Heart right ventricle (tissue), 16 donors: ENCODE measurements at regions not wholly inside any gene's neighbourhood (a gene's known extent, or its start where the extent isn't known, plus 50 kb on each side); places are given as distances from the start of the nearest gene placed in this dataset.

Source experiments
- ATAC-seq, 8 donors: fragments of 200-7000 bp; cut with Tn5 transposase; one replicate each; pipeline ENCODE4 v1.9.1; 2020; ENCODE audit warnings: mild to moderate bottlenecking in 8 of 8, moderate library complexity in 8 of 8, moderate number of reproducible peaks in 1 of 8
- DNase-seq, 2 donors: peaks; one replicate each; pipeline ENCODE4 v3.0.0-alpha.2; 2020
- H3K27ac ChIP-seq, 10 donors: fragments of 200-600 bp; sonication (generic) in 2 of 10; one replicate each; pipeline versions ENCODE4 v1.5.0 to v1.8.0; 2020 to 2022; ENCODE audit warnings: mild to moderate bottlenecking in 3 of 10
- H3K27me3 ChIP-seq, 7 donors: fragments of 200-600 bp; one replicate each; pipeline ENCODE4 v1.8.0; 2021 to 2022; ENCODE audit warnings: mild to moderate bottlenecking in 2 of 7
- H3K36me3 ChIP-seq, 9 donors: fragments of 200-600 bp; sonication (generic) in 1 of 9; one replicate each; pipeline versions ENCODE4 v1.5.0 to v1.8.0; 2020 to 2022; ENCODE audit warnings: mild to moderate bottlenecking in 2 of 9
- H3K4me1 ChIP-seq, 9 donors: fragments of 200-600 bp; sonication (generic) in 1 of 9; one replicate each; pipeline versions ENCODE4 v1.5.0 to v1.8.0; 2020 to 2022; ENCODE audit warnings: mild to moderate bottlenecking in 4 of 9
- H3K4me3 ChIP-seq, 10 donors: fragments of 200-600 bp; sonication (generic) in 2 of 10; one replicate each; pipeline versions ENCODE4 v1.5.0 to v1.8.0; 2020 to 2022; ENCODE audit warnings: mild to moderate bottlenecking in 7 of 10, moderate library complexity in 2 of 10
- H3K9me3 ChIP-seq, 11 donors: fragments of 200-600 bp in 10 of 11; sonication (generic) in 2 of 11; one replicate each; pipeline versions ENCODE4 v1.5.0 to v1.8.0; 2013 to 2022; ENCODE audit warnings: mild to moderate bottlenecking in 2 of 11, control low read depth in 1 of 11, moderate library complexity in 1 of 11
- CTCF ChIP-seq, 9 donors: fragments of 200-600 bp; sonication (generic) in 2 of 9; IDR thresholded peaks; one replicate each; pipeline versions ENCODE4 v1.5.0 to v1.8.0; 2021 to 2022; ENCODE audit warnings: antibody characterized with exemption in 9 of 9, mild to moderate bottlenecking in 5 of 9, moderate library complexity in 1 of 9
- WGBS, 2 donors: extraction: QIAGEN DNeasy Blood & Tissue Kit; methylation state at CpG; one replicate each; pipeline ENCODE4 v1.1.7; 2013; ENCODE audit warnings: inconsistent platforms in 1 of 2; 5-methylcytosine and 5-hydroxymethylcytosine counted together
- intact Hi-C, 10 donors: fragments of 100-400 bp; cut with DNase I; formaldehyde crosslinking; loops; one replicate each; pipeline versions ENCODE4 v1.11.1 to v1.14.2; 2022
- donor health status: Arrhythmogenic right ventricular cardiomyopathy.
- donor health status: ischemic (EF 13 %, LVEDD 7.1; RV severe dilation, severe dysfunction).
- donor health status: healthy with polysubstance abuse.
- donor health status: DM: no; HTN: yes; CAD: no.
- donor health status: DM: no; HTN: no; CAD: no.
- donor health status: ischemic (EF 25% LVEDD 6.9; RV normal size, moderate dysfunction).
- donor health status: ischemic (EF 25% LVEDD 5.7; RV mildly dilated, moderate dysfunction).
- donor health status: healthy.
- donor health status: DM: yes; HTN: yes; CAD: no.
- donor health status: Ischemic cardiomyopathy.
- donor health status: ischemic (EF 35%, LVEDD 5.7; RV mildly dilated, moderate dysfunction).
- donor health status: nonischemic (EF 11% LVEDD 7.7; RV severe dilation, severe dysfunction).
- donor health status: DM: yes; HTN: yes; CAD: no.
- donor health status: PGD.
- donor health status: ischemic (EF 29% LVEDD 5.4; RV normal size, mild dysfunction).
- donor health status: nonischemic (EF 23%, LVEDD 6.1; RV moderate dilation, normal function).

GRCh38 chr1:217078078-217078690 lies 355.0 kb upstream of the ESRRG start:
- Histone ChIP-seq H3K4me3 (peak overlapping the region in 9 of 10 donors; percentile 2 to 48 (median 36)), H3K27ac (peak overlapping the region; percentile 0 to 76 (median 54)), H3K4me1 (peaks cover 0 to 15% (median 0%) of the 10 kb centered on the region in 9 donors), H3K36me3 (no peaks in the 10 kb centered on the region), H3K27me3 (no peaks in the 10 kb centered on the region), H3K9me3 (no peaks in the 10 kb centered on the region)
- ATAC-seq: peak; percentile 49 to 84 (median 74)
- intact Hi-C loops: loop anchor here in 3 of 10 donors (5.0 to 10.0 kb wide), 2 partner anchors 323 to 326 kb away; no protein-coding TSS in a partner anchor
- no peak for DNase-seq
- no peak for TF ChIP-seq CTCF (IDR thresholded peaks at IDR 0.05)
- 25 to 30% methylated on average over 5 of the region's 5 CpGs for WGBS, 2 donors

GRCh38 chr1:217077426-217077825 lies 354.2 kb upstream of the ESRRG start:
- 47 to 61% methylated on average over 3 of the region's 3 CpGs for WGBS, 2 donors
- ATAC-seq (no peak), DNase-seq (no peak)
- peak overlapping the region in 8 of 10 donors; percentile 2 to 48 (median 38) for H3K4me3 ChIP-seq
- TF ChIP-seq CTCF (IDR thresholded peaks at IDR 0.05): no peak
- no peaks in the 10 kb centered on the region for H3K27me3 ChIP-seq
- peak overlapping the region in 9 of 10 donors; percentile 9 to 76 (median 59) for H3K27ac ChIP-seq
- peaks cover 0 to 19% (median 0%) of the 10 kb centered on the region in 9 donors for H3K4me1 ChIP-seq
- no peaks in the 10 kb centered on the region for H3K9me3 ChIP-seq
- intact Hi-C loops: loop anchor here in 3 of 10 donors (5.0 to 10.0 kb wide), 2 partner anchors 323 to 325 kb away; no protein-coding TSS in a partner anchor
- H3K36me3 ChIP-seq: no peaks in the 10 kb centered on the region

- DNase-seq: no peak
- 29 to 47% methylated on average over 2 of the region's 2 CpGs for WGBS, 2 donors
- ATAC-seq: peak in 4 of 8 donors; percentile 21 to 58 (median 42)
- Histone ChIP-seq H3K36me3 (no peaks in the 10 kb centered on the region), H3K4me3 (peak overlapping the region in 8 of 10 donors; percentile 2 to 48 (median 38)), H3K27ac (peak overlapping the region in 9 of 10 donors; percentile 5 to 76 (median 43)), H3K4me1 (peaks cover 0 to 19% (median 0%) of the 10 kb centered on the region in 9 donors), H3K27me3 (no peaks in the 10 kb centered on the region), H3K9me3 (no peaks in the 10 kb centered on the region)
- no peak for TF ChIP-seq CTCF (IDR thresholded peaks at IDR 0.05)
- intact Hi-C loops: loop anchor here in 3 of 10 donors (5.0 to 10.0 kb wide), 2 partner anchors 322 to 325 kb away; no protein-coding TSS in a partner anchor
These were observed 353.7 kb upstream of the ESRRG start for GRCh38 chr1:217076902-217077301.

- no peak overlapping the region for H3K27ac ChIP-seq
- TF ChIP-seq CTCF (IDR thresholded peaks at IDR 0.05): no peak
- H3K4me1 ChIP-seq: peaks cover 0 to 11% (median 0%) of the 10 kb centered on the region in 9 donors
- no peak for ATAC-seq
- intact Hi-C loops: loop anchor here in 1 of 10 donors (10.0 kb wide), 1 partner anchor 318 kb away; no protein-coding TSS in a partner anchor
- WGBS, 2 donors: 50 to 62% methylated on average over 1 of the region's 1 CpG
- DNase-seq: no peak
- H3K4me3 ChIP-seq: no peak overlapping the region
- no peaks in the 10 kb centered on the region for H3K36me3 ChIP-seq
- H3K27me3 ChIP-seq: no peaks in the 10 kb centered on the region
- no peaks in the 10 kb centered on the region for H3K9me3 ChIP-seq
These were observed 349.7 kb upstream of the ESRRG start for GRCh38 chr1:217072926-217073325.
